Ectodermal cell (in vitro differentiated cells): ENCODE measurements at regions not wholly inside any gene's neighbourhood (a gene's known extent, or its start where the extent isn't known, plus 50 kb on each side); places are given as distances from the start of the nearest gene placed in this dataset.

ENCODE experiments used
- H3K27ac ChIP-seq: 2 replicates; pipeline ENCODE4 v1.7.0; 2013; ENCODE audit warnings: mild to moderate bottlenecking, low read depth, low read length; ENCODE audit not compliant: insufficient read depth, poor library complexity, severe bottlenecking
- H3K27me3 ChIP-seq: 2 replicates; pipeline ENCODE4 v1.7.0; 2013; ENCODE audit warnings: mild to moderate bottlenecking, low read length; ENCODE audit not compliant: insufficient read depth, control insufficient read depth, poor library complexity, severe bottlenecking
- H3K36me3 ChIP-seq: one replicate; pipeline ENCODE4 v1.7.0; 2013; ENCODE audit warnings: low read length; ENCODE audit not compliant: control insufficient read depth, insufficient read depth
- H3K4me1 ChIP-seq: one replicate; pipeline ENCODE4 v1.7.0; 2013; ENCODE audit warnings: low read length; ENCODE audit not compliant: control insufficient read depth, insufficient read depth
- H3K4me3 ChIP-seq: 2 replicates; pipeline ENCODE4 v1.7.0; 2013; ENCODE audit warnings: low read depth, low read length, control low read depth; ENCODE audit not compliant: insufficient read depth
- H3K9me3 ChIP-seq: 2 replicates; pipeline ENCODE4 v1.7.0; 2013; ENCODE audit warnings: mild to moderate bottlenecking, low read length, moderate library complexity; ENCODE audit not compliant: control insufficient read depth
- WGBS, 2 experiments: methylation state at CpG; one replicate each; pipeline ENCODE4 v1.1.7; 2013; ENCODE audit warnings: missing lambda C conversion rate in 2 of 2; 5-methylcytosine and 5-hydroxymethylcytosine counted together

DNA sequence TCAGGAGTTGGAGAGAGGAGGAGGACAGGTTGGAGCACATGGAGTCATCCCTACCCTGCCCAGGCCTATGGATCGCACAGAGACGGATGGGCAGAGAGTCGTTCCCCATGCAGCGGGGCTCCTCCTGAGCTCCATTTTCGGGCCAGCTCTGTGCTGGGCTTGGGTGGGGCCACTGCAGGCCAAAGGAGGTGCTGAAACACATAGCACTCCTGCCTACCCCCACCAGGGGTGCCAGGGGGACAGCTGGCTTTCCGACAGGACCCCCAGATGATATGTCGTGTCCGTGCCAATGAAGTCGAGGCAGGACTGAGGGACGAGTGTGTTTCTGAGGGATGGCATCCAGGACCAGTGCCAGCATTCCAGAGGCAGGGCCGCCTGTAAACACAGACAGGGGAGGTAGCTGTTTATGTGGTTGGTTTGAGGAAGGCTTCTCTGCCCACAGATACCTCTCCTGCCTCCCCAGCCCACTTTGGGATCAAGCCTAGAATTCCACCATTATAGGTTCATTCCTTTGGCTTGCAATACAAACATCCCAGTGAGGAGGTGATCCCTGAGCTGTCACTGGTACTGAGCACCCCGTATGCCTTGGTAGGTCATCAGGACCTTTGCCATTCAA lies 116.6 kb downstream of the GLI2 start:
- WGBS, 2 experiments = 96% methylated on average over 12 of the region's 12 CpGs
- Histone ChIP-seq H3K4me1 (peaks cover 13% of the 10 kb centered on the region), H3K9me3 (no peaks in the 10 kb centered on the region), H3K36me3 (no peaks in the 10 kb centered on the region), H3K27ac (no peak overlapping the region), H3K4me3 (no peak overlapping the region), H3K27me3 (no peaks in the 10 kb centered on the region)

DNA sequence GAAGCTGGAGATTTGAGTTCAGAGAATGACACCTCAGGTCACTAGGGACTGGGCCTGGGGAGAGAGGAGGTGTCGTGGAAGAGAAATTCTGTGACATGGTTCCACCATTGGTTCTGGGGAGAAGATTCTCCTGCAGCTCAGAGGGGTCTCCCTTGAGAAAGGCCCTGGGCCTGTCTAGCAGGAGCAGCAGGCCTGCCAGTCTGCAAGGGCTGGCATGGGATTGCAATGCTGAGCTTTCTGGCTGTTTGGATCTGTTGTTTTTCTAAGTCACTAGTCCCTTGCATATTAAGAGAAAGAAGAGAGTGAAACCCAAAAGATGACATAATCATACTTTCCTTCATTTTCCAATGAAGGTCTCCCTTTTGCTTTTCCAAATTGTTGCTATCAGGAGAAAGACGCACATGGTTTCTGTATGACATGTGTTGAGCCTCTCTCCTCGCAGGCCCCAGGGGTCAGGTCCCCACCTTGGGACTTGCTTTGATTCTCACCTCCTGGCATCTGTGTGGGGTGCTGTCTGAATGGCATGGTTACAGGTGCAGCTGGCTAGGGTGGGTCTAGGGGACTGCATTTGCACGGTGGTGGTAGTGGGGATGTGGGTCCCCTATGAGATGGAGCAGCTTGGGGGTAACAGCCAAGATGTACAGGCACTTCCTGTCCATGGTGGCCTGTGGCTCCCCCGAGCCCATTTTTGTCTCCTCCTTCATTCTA lies 117.8 kb downstream of the GLI2 start:
- H3K36me3 ChIP-seq = no peaks in the 10 kb centered on the region
- peaks cover 17% of the 10 kb centered on the region for H3K4me1 ChIP-seq
- no peaks in the 10 kb centered on the region for H3K9me3 ChIP-seq
- no peaks in the 10 kb centered on the region for H3K27me3 ChIP-seq
- WGBS, 2 experiments = 97 to 98% methylated on average over 5 of the region's 5 CpGs
- H3K4me3 ChIP-seq = no peak overlapping the region
- no peak overlapping the region for H3K27ac ChIP-seq

DNA sequence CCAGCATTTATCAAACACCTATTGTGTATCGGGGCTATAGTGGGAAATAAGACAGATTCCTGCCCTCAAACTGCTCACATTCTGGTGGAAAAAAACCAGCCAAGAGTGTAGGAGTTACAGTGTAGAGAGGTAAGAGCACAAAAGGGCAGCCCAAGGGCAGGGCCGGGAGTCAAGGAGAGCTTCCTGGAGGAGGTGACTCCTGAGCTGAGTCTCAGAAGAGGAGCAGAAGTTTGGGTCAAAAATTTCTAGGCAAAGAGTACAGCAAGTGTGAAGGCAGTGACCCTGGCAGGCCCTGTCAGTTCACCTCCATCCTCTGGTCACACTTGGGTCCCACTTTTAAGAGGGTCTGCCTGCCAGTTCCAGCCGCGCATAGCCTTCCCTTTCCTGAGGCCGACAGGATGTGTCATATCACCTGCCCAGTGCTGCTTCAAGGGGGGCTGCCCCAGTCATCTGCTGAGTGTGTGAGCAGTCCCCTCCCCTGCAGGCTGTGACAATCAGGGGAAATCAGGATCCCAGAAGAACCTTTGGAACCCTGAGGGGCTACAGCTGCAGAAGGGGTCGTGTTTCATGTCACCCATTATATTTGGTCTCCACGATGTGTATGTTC lies 118.4 kb downstream of the GLI2 start:
- WGBS, 2 experiments = 84 to 87% methylated on average over 7 of the region's 7 CpGs
- H3K9me3 ChIP-seq = no peaks in the 10 kb centered on the region
- H3K36me3 ChIP-seq = no peaks in the 10 kb centered on the region
- no peak overlapping the region for H3K4me3 ChIP-seq
- no peak overlapping the region for H3K27ac ChIP-seq
- no peaks in the 10 kb centered on the region for H3K27me3 ChIP-seq
- peaks cover 23% of the 10 kb centered on the region for H3K4me1 ChIP-seq

DNA sequence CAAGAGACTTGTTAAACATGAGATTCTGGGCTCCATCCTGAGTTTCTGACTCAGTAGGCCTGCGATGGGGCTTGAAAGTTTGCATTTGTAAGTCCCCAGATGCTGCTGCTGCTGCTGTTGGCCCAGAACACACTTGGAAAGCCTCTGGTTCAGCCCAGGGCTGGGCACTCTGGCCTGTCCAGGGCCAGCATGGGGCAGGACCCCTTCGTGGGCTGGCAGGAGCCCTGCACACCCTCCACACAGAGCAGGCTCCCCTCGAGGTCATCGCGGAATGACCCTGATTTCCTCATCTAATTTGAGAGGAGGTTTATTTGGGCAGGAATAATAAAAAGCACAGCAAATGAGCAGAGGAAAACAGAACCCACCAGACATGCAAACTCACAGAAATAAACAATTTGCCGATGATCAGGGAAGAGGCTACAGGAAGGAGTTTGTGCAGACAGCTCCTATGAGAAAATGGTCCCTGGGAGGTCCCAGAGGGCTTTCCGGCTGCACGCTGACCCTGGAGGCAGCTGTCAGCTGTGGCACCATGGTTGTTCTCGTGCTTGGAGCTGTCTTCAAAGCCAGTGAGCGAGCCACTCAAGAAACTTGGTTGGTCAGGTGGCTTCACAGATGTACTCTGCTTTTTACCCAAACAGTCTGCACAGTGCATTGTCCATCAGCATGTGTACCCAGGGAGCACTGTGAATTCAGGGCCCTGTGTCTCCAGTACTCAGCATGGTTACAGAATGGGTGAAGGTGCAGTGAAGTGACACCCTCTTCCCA lies 119.3 kb downstream of the GLI2 start:
- Histone ChIP-seq H3K4me1 (peaks cover 29% of the 10 kb centered on the region), H3K27me3 (no peaks in the 10 kb centered on the region), H3K9me3 (no peaks in the 10 kb centered on the region), H3K4me3 (no peak overlapping the region), H3K36me3 (no peaks in the 10 kb centered on the region), H3K27ac (no peak overlapping the region)
- WGBS, 2 experiments = 92 to 95% methylated on average over 10 of the region's 10 CpGs

DNA sequence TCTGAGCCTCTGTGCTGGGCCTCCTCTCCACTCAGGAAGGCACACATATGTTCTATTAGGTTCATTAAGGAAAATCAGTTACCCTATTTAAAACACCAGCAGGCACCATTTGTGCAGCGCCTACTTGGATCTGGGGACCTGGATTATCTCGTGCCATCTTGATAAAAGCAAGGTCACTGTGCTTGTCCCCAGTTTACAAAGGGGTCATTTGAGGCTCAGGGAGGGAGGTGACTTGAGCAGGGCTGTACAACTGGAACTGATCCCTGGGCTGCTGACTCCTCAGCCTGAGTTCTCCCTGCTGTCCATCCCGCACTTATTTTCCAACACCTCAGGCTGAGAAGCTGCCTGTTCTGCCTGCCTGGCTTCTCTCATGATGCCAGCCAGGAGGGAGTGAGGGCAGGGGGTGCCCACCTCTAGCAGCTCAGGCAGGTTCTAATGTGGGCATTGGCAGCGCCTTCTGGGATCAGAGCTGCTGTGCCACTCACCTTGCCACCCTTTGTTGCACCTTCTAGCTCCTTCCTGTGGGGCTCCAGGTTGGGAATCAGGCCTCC lies 120.3 kb downstream of the GLI2 start:
- Histone ChIP-seq H3K4me3 (no peak overlapping the region), H3K27ac (no peak overlapping the region), H3K4me1 (peaks cover 38% of the 10 kb centered on the region), H3K36me3 (no peaks in the 10 kb centered on the region), H3K9me3 (no peaks in the 10 kb centered on the region), H3K27me3 (no peaks in the 10 kb centered on the region)
- 92 to 95% methylated on average over 4 of the region's 4 CpGs for WGBS, 2 experiments

DNA sequence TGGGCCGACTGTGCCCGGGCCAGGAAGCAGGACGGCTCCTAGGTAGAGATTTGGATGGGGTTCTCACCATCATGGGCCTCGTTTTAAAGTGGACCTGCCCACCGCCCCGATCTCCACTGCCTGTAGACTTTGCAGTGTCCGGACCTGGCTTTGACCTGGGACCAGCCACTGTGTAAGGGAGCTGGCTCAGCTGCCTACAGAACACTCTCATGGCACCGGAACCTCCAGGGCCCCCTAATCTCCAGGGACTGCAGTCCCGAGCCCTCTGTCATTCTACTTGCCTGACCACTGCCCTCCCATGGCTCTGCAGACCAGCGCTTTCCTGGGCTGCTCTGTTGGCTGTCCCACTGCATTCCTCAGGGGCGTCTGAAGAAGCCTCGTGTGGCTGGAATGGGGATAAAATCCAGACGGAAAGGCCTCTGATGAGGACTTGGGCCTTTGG lies 120.8 kb downstream of the GLI2 start:
- WGBS, 2 experiments = 67 to 71% methylated on average over 13 of the region's 13 CpGs

DNA sequence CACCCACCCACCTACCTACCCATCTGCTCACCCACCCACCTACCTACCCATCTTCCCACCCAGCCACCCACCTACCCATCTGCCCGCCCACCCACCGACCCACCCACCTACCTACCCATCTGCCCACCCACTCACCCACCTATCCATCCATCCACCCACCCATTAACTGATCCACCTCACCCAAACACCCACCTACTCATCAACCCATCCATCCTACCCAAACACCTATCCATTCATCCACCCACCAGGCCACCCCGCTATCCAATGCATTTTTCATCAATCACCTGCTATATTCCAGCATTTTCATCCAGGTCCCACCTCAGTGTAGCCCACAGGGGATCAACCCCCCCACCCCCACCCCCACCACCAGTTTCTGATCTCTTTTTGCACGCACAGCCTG lies 121.8 kb downstream of the GLI2 start:
- Histone ChIP-seq H3K27me3 (no peaks in the 10 kb centered on the region), H3K4me1 (peaks cover 50% of the 10 kb centered on the region), H3K9me3 (no peaks in the 10 kb centered on the region), H3K4me3 (no peak overlapping the region), H3K36me3 (no peaks in the 10 kb centered on the region), H3K27ac (no peak overlapping the region)
- WGBS, 2 experiments = 92 to 97% methylated on average over 2 to 3 of the region's 4 CpGs

More for the DNA sequence above, 120.8 kb downstream of the GLI2 start:
- Histone ChIP-seq H3K4me3 (no peak overlapping the region), H3K27me3 (no peaks in the 10 kb centered on the region), H3K9me3 (no peaks in the 10 kb centered on the region), H3K27ac (no peak overlapping the region), H3K4me1 (peaks cover 43% of the 10 kb centered on the region), H3K36me3 (no peaks in the 10 kb centered on the region)

DNA sequence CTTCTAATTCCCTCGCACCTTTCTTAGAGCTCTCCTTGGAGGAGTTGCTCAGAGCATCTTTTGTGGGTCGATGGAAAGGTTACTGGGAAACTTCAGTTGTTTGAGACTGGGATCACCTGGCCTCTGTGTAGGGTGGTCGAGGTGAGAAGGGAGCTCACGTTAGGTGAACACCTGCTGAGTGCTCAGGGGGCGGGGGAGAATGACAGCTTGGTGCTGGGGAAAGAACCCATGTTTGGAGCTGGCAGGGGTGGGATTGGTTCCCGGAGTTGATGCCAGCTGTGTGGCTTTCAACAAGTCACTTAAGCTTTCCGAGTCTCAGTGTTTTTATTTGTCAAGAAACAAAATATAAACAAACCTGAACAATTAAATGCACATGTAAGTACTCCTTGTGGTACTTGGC lies 122.3 kb downstream of the GLI2 start:
- Histone ChIP-seq H3K9me3 (no peaks in the 10 kb centered on the region), H3K4me1 (peaks cover 54% of the 10 kb centered on the region), H3K36me3 (no peaks in the 10 kb centered on the region), H3K4me3 (no peak overlapping the region), H3K27ac (no peak overlapping the region), H3K27me3 (no peaks in the 10 kb centered on the region)
- WGBS, 2 experiments = 84 to 85% methylated on average over 6 to 7 of the region's 7 CpGs

DNA sequence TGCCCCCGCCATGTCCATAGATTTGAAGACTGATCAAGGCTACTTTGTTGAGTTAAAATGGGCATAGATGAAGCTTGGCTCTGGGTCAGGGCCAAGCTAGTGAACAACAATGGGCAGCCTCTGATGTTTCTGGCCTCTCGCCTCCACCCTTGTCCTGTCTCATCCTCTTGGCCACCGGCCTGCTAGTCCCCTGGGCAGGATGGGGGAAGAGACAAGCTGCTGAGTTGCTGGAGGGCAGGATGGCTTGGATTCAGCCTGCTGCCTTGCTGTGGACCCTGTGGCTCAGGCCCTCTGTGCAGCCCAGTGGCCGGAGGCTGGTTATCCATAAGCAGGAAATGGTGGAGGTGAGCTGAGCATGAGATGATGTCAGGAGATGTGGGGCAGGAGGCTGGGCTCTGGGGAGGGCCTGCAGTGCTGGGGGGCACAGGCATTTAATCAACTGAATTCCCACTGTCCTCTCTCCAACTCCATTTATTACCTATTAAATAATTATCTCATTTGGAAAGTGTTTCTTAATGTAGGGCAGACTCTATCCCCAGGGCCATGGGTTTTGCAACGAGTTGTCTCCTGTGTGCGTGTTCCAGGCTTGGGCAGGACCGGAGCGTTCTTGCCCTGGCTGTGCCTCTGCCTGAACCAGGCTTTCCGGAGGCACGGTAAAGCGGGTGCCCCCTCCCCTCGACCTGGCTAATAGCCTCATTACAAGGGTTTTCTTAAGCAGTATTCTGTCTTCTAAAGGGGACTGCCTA lies 122.9 kb downstream of the GLI2 start:
- WGBS, 2 experiments = 67 to 70% methylated on average over 12 of the region's 12 CpGs
- Histone ChIP-seq H3K27me3 (no peaks in the 10 kb centered on the region), H3K36me3 (no peaks in the 10 kb centered on the region), H3K4me1 (peaks cover 54% of the 10 kb centered on the region), H3K9me3 (no peaks in the 10 kb centered on the region), H3K27ac (peak overlapping the region; percentile 73), H3K4me3 (no peak overlapping the region)
